Neural progenitor cell (in vitro differentiated cells): ENCODE measurements at regions not wholly inside any gene's neighbourhood (a gene's known extent, or its start where the extent isn't known, plus 50 kb on each side); places are given as distances from the start of the nearest gene placed in this dataset.

ENCODE experiments used
- EZH2 ChIP-seq: fragments of 200-600 bp; sonication (generic); IDR thresholded peaks from 2 replicates; pipeline ENCODE4 v1.6.1; 2017; ENCODE audit warnings: antibody characterized with exemption, mild to moderate bottlenecking, moderate library complexity
- EZH2phosphoT487 ChIP-seq: fragments of 200-600 bp; sonication (generic); IDR thresholded peaks from 2 replicates; pipeline ENCODE4 v1.6.1; 2017; ENCODE audit warnings: antibody characterized with exemption
- TF ChIP-seq, protein P1 (sequence below): fragments of 200-600 bp; sonication (generic); IDR thresholded peaks from 2 replicates; pipeline ENCODE4 v1.5.1; 2017; ENCODE audit warnings: antibody characterized with exemption, mild to moderate bottlenecking

DNA sequence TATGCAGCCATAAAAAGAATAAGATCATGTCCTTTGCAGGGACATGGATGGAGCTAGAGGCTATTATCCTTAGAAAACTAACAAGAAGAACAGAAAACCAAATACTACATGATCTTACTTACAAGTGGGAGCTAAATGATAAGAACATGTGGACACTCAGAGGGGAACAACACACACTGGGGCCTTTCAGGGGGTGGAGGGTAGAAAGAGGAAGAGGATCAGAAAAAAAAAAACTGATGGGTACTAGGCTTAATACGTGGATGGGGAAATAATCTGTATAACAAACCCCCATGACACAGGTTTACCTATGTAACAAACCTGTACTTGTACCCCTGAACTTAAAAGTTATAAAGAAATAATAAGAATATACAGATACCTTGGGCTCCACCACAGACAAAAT is 514.2 kb downstream of the ARL4A start:
- TF ChIP-seq, protein P1, sequence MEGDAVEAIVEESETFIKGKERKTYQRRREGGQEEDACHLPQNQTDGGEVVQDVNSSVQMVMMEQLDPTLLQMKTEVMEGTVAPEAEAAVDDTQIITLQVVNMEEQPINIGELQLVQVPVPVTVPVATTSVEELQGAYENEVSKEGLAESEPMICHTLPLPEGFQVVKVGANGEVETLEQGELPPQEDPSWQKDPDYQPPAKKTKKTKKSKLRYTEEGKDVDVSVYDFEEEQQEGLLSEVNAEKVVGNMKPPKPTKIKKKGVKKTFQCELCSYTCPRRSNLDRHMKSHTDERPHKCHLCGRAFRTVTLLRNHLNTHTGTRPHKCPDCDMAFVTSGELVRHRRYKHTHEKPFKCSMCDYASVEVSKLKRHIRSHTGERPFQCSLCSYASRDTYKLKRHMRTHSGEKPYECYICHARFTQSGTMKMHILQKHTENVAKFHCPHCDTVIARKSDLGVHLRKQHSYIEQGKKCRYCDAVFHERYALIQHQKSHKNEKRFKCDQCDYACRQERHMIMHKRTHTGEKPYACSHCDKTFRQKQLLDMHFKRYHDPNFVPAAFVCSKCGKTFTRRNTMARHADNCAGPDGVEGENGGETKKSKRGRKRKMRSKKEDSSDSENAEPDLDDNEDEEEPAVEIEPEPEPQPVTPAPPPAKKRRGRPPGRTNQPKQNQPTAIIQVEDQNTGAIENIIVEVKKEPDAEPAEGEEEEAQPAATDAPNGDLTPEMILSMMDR = no peak
- TF ChIP-seq EZH2 = no peak
- no peak for TF ChIP-seq EZH2phosphoT487
